Stimulated activated memory B cell treated with anti-CD40 and anti-IgM and Interleukin-4, amounts not matched to agents 10 μg/mL and 1 μg/mL and 100 μg/mL, for 72 hours (primary cell): ENCODE measurements at regions not wholly inside any gene's neighbourhood (a gene's known extent, or its start where the extent isn't known, plus 50 kb on each side); places are given as distances from the start of the nearest gene placed in this dataset.
"Not testable (repeated sequence)": the region's sequence is repeated elsewhere in the genome, so short reads cannot be mapped to it uniquely, and the experiment has no call there.

Source experiments
- ATAC-seq: fragments of 150-1000 bp; cut with Tn5 transposase; 2 replicates; pipeline ENCODE4 v1.10.0; 2021
- H3K27ac Mint-ChIP-seq: one replicate; pipeline ENCODE4 v1.8.0; 2022; ENCODE audit warnings: mild to moderate bottlenecking, mixed read lengths
- H3K27me3 Mint-ChIP-seq: one replicate; pipeline ENCODE4 v1.8.0; 2022; ENCODE audit warnings: mixed read lengths
- H3K36me3 Mint-ChIP-seq: one replicate; pipeline ENCODE4 v1.8.0; 2022; ENCODE audit warnings: mixed read lengths
- H3K4me1 Mint-ChIP-seq: one replicate; pipeline ENCODE4 v1.8.0; 2022; ENCODE audit warnings: mixed read lengths
- H3K4me3 Mint-ChIP-seq: one replicate; pipeline ENCODE4 v1.8.0; 2022; ENCODE audit warnings: mild to moderate bottlenecking, moderate library complexity, mixed read lengths
- H3K9me3 Mint-ChIP-seq: one replicate; pipeline ENCODE4 v1.8.0; 2022; ENCODE audit warnings: mixed read lengths

DNA sequence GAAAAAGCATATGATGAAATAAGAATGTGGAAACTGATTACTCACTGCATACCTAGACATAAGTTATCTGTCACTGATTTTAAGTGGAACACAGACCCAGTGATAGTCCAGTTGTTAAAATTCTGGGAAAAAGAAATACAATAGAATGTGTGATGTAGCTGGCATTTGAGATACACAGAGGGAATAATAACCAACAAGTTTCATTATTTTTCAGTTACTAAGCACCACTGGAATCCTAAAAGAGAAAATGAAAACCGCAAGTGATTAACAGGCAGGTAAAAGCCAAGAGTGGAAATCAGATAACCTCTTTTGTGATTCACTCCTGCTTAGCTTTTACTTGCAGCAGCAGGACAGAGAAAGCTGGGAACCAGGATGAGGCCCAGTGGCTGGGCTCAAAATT, 994.0 kb upstream of the SEMA6A start:
- Mint-ChIP-seq H3K27me3 (no peaks in the 10 kb centered on the region), H3K27ac (no peak overlapping the region), H3K36me3 (no peaks in the 10 kb centered on the region), H3K4me3 (no peak overlapping the region), H3K4me1 (no peaks in the 10 kb centered on the region), H3K9me3 (no peaks in the 10 kb centered on the region)
- ATAC-seq = no peak

DNA sequence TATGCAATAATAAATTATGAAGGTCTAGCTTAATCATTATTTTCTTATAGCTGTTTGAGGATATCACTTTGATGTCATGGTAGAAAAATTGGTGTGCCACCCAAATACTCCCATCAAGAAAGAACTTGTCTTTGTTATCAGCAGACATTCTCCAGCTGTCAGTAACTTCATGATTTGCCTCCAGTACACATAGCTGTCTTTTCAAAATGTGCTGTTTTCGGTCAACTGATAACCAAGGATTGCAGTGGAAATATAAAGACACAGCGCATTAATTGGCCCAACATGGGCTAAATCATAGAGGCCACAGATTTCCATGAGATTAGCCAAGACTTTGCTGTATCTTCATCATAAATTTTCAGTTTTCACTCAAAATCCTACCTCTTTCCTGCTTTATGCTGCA, 993.5 kb upstream of the SEMA6A start:
- H3K4me3 Mint-ChIP-seq = no peak overlapping the region
- ATAC-seq = no peak
- no peaks in the 10 kb centered on the region for H3K36me3 Mint-ChIP-seq
- no peaks in the 10 kb centered on the region for H3K27me3 Mint-ChIP-seq
- H3K4me1 Mint-ChIP-seq = no peaks in the 10 kb centered on the region
- H3K27ac Mint-ChIP-seq = no peak overlapping the region
- H3K9me3 Mint-ChIP-seq = no peaks in the 10 kb centered on the region

DNA sequence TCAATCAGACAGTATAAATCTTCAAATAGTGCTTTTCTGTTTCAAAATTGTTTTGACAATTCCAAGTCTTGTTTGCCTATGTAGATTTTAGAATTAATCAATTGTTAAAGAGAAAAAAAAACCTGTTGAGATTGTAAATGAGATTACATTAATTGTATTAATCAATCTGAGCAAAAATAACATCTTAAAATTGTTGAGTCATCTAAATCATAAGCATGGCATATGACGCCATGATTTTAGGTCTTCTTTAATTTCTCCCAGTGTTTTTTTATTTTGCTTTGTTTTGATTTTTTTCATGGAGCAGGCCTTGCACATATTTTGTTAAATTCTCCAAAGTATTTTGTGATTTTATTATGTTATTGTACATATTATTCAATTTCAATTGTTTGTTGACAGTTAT, 988.0 kb upstream of the SEMA6A start:
- Mint-ChIP-seq H3K36me3 (no peaks in the 10 kb centered on the region), H3K27me3 (no peaks in the 10 kb centered on the region), H3K4me1 (no peaks in the 10 kb centered on the region), H3K4me3 (no peak overlapping the region), H3K9me3 (no peaks in the 10 kb centered on the region), H3K27ac (no peak overlapping the region)
- ATAC-seq = no peak

GRCh38 chr5:117561531-117561930, 986.9 kb upstream of the SEMA6A start:
- Mint-ChIP-seq H3K4me1 (no peaks in the 10 kb centered on the region), H3K36me3 (no peaks in the 10 kb centered on the region), H3K27ac (no peak overlapping the region), H3K9me3 (no peaks in the 10 kb centered on the region), H3K4me3 (no peak overlapping the region), H3K27me3 (no peaks in the 10 kb centered on the region)
- ATAC-seq = no peak

GRCh38 chr5:117559005-117559844, 984.6 kb upstream of the SEMA6A start:
- Mint-ChIP-seq H3K9me3 (no peaks in the 10 kb centered on the region), H3K27me3 (no peaks in the 10 kb centered on the region)

DNA sequence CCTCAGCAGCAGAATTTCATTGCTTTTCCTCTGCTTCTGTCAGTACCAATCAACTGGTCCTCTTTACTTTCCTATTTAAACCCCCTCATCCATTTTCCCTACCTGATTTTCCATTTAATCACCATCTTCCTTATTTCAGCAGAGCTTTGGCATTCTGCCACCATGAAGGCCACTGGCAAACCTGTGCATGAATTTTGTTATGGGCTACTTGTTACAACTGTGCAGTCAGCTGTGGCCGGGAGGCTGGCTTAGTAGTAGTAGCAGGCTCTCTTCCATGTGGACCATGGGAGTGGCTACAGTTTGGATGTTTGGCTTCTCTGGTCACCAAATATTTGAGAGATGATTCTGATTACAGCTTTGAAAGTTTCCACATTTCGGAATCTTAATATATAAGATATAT, 976.6 kb upstream of the SEMA6A start:
- no peak for ATAC-seq
- H3K27ac Mint-ChIP-seq = no peak overlapping the region
- H3K36me3 Mint-ChIP-seq = no peaks in the 10 kb centered on the region
- no peak overlapping the region for H3K4me3 Mint-ChIP-seq
- H3K4me1 Mint-ChIP-seq = no peaks in the 10 kb centered on the region
- H3K27me3 Mint-ChIP-seq = no peaks in the 10 kb centered on the region
- no peaks in the 10 kb centered on the region for H3K9me3 Mint-ChIP-seq

More at GRCh38 chr5:117559005-117559844, 984.6 kb upstream of the SEMA6A start:
- ATAC-seq = no peak
- no peaks in the 10 kb centered on the region for H3K4me1 Mint-ChIP-seq
- H3K27ac Mint-ChIP-seq = no peak overlapping the region
- H3K36me3 Mint-ChIP-seq = no peaks in the 10 kb centered on the region
- no peak overlapping the region for H3K4me3 Mint-ChIP-seq

DNA sequence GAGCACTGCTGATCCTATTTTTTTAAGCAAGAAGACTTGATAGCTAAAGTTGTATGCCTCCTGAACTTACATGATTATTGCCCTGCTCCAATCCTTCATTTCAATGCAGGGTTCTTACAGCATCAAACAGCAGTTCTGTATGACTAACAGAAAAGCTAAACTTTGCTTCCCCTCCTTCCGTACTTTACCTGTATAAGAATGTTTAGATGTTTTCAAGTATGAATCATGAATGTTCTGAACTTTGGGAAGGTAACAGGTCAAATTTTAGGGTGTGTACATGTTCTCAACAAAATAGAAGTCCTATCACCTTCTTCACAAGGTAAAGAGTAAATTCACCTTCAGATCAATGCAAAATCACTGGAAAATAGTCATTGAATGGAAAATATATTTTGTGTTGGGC, 972.6 kb upstream of the SEMA6A start:
- no peak overlapping the region for H3K4me3 Mint-ChIP-seq
- no peak overlapping the region for H3K27ac Mint-ChIP-seq
- H3K9me3 Mint-ChIP-seq = no peaks in the 10 kb centered on the region
- no peaks in the 10 kb centered on the region for H3K27me3 Mint-ChIP-seq
- ATAC-seq = no peak
- no peaks in the 10 kb centered on the region for H3K4me1 Mint-ChIP-seq
- no peaks in the 10 kb centered on the region for H3K36me3 Mint-ChIP-seq

GRCh38 chr5:117539692-117540091, 965.1 kb upstream of the SEMA6A start:
- Mint-ChIP-seq H3K4me1 (no peaks in the 10 kb centered on the region), H3K9me3 (no peaks in the 10 kb centered on the region), H3K27ac (no peak overlapping the region), H3K36me3 (no peaks in the 10 kb centered on the region), H3K27me3 (no peaks in the 10 kb centered on the region), H3K4me3 (no peak overlapping the region)
- ATAC-seq = no peak

GRCh38 chr5:117533792-117534191, 959.2 kb upstream of the SEMA6A start:
- Mint-ChIP-seq H3K27me3 (no peaks in the 10 kb centered on the region), H3K36me3 (no peaks in the 10 kb centered on the region), H3K27ac (no peak overlapping the region), H3K4me1 (no peaks in the 10 kb centered on the region), H3K9me3 (no peaks in the 10 kb centered on the region), H3K4me3 (no peak overlapping the region)
- no peak for ATAC-seq

- not testable (repeated sequence) for H3K9me3 Mint-ChIP-seq, H3K4me1 Mint-ChIP-seq, H3K4me3 Mint-ChIP-seq, H3K27me3 Mint-ChIP-seq, ATAC-seq, H3K27ac Mint-ChIP-seq, H3K36me3 Mint-ChIP-seq
Observed at GRCh38 chr5:117533051-117533670, 958.5 kb upstream of the SEMA6A start.

DNA sequence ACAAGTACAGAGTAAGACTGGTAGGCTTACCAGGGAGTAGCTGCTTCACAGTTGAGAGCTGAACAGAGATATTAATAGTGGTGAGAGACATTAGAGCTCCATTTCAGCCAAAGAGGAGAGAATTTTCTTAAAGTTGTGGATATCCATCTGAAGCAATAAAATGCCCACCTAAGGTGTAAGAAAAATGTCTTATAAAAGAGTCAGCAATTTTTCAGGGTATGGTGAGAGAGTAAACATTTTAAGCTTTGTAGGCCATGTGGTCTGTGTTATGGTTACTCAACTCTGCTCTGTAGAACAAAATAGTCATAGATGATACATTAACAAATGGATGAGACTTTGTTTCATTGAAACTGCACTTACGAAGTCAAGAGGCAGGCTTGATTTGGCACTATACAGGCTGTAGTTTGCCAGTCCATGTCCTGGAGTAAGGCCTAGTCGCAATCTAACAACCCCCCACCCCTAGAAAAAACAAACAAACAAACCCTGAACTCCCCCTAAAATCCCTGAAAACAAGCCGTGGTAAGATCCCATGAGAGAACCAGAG, 945.4 kb upstream of the SEMA6A start:
- Mint-ChIP-seq H3K27ac (no peak overlapping the region), H3K27me3 (no peaks in the 10 kb centered on the region), H3K4me3 (no peak overlapping the region), H3K9me3 (peaks cover 3% of the 10 kb centered on the region), H3K36me3 (no peaks in the 10 kb centered on the region), H3K4me1 (no peaks in the 10 kb centered on the region)
- no peak for ATAC-seq

GRCh38 chr5:117504305-117504704, 929.7 kb upstream of the SEMA6A start:
- Mint-ChIP-seq H3K27ac (no peak overlapping the region), H3K4me1 (no peaks in the 10 kb centered on the region), H3K9me3 (no peaks in the 10 kb centered on the region), H3K36me3 (no peaks in the 10 kb centered on the region), H3K27me3 (no peaks in the 10 kb centered on the region), H3K4me3 (no peak overlapping the region)
- ATAC-seq = no peak

DNA sequence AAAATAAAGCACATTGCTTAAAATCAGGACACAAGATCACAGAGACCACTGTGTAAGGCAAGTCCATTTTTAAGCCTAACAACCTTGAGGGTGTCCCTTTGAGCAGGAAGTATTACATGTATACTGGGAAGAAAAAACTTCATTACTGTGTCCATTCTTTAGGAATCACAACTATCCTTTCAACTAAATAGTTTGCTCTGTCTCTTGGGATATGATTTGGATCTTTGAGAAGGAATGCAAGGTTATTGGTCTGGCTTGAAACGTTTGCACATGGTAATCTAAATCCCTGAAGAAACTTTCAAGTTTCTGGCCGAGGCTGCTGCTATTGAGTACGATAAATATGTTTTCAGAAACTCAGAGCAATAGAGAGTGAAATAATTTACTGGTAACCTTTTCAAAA, 923.0 kb upstream of the SEMA6A start:
- H3K36me3 Mint-ChIP-seq = no peaks in the 10 kb centered on the region
- H3K27ac Mint-ChIP-seq = no peak overlapping the region
- no peak overlapping the region for H3K4me3 Mint-ChIP-seq
- no peak for ATAC-seq
- no peaks in the 10 kb centered on the region for H3K4me1 Mint-ChIP-seq
- no peaks in the 10 kb centered on the region for H3K9me3 Mint-ChIP-seq
- no peaks in the 10 kb centered on the region for H3K27me3 Mint-ChIP-seq

- ATAC-seq = no peak
- H3K36me3 Mint-ChIP-seq = no peaks in the 10 kb centered on the region
- H3K4me3 Mint-ChIP-seq = no peak overlapping the region
- H3K27ac Mint-ChIP-seq = no peak overlapping the region
- H3K27me3 Mint-ChIP-seq = no peaks in the 10 kb centered on the region
- no peaks in the 10 kb centered on the region for H3K4me1 Mint-ChIP-seq
- H3K9me3 Mint-ChIP-seq = no peaks in the 10 kb centered on the region
Observed at GRCh38 chr5:117496801-117497200, 922.2 kb upstream of the SEMA6A start.

DNA sequence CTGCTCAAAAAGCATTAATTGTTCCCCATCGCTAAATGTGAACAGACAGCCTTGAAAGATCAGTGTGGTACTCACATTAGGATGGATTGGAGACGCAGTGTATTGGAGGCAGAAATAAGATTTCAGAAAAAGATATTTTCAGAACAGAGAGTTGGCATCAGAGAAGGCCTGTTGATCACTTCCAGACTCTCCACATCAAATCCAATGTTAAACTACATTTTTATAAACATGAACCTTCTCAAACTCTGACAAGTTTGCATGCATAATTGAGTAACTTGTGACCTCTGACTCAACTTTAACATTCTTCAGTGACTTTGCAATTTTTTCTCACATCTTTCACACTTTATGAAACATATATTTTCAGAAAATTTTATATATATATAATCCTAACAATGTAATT, 919.6 kb upstream of the SEMA6A start:
- no peaks in the 10 kb centered on the region for H3K4me1 Mint-ChIP-seq
- no peaks in the 10 kb centered on the region for H3K9me3 Mint-ChIP-seq
- ATAC-seq = no peak
- no peak overlapping the region for H3K27ac Mint-ChIP-seq
- H3K4me3 Mint-ChIP-seq = no peak overlapping the region
- no peaks in the 10 kb centered on the region for H3K27me3 Mint-ChIP-seq
- no peaks in the 10 kb centered on the region for H3K36me3 Mint-ChIP-seq

DNA sequence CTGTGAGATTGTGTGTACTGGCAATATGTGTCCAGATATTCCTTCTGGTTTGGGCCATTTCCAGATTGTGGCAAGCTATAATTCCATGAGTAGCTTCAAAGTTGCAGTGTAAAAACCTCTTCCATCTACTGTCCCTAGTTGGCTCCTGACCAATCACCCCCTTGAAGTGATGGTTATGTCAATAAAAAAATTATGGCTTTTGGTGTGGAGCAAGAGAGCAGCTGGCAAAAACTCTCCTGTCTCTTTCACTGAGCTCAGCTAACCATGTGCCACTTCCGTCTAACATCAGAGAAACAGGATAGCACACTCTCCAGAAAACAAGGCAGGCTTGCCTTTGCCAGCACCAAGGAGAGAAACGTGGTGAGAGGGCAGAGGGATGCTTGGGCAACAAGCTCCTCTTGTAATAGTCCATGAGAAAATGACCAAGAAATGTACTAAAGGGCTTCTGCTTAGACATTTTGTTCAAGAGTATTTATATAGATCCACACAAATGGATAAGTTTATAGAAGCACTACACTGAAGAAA, 914.4 kb upstream of the SEMA6A start:
- Mint-ChIP-seq H3K27ac (no peak overlapping the region), H3K36me3 (no peaks in the 10 kb centered on the region), H3K4me3 (no peak overlapping the region), H3K4me1 (no peaks in the 10 kb centered on the region), H3K9me3 (no peaks in the 10 kb centered on the region), H3K27me3 (no peaks in the 10 kb centered on the region)
- ATAC-seq = no peak
